ENCODE measurements at regions not wholly inside any gene's neighbourhood (a gene's known extent, or its start where the extent isn't known, plus 50 kb on each side); places are given as distances from the start of the nearest gene placed in this dataset.

DNA sequence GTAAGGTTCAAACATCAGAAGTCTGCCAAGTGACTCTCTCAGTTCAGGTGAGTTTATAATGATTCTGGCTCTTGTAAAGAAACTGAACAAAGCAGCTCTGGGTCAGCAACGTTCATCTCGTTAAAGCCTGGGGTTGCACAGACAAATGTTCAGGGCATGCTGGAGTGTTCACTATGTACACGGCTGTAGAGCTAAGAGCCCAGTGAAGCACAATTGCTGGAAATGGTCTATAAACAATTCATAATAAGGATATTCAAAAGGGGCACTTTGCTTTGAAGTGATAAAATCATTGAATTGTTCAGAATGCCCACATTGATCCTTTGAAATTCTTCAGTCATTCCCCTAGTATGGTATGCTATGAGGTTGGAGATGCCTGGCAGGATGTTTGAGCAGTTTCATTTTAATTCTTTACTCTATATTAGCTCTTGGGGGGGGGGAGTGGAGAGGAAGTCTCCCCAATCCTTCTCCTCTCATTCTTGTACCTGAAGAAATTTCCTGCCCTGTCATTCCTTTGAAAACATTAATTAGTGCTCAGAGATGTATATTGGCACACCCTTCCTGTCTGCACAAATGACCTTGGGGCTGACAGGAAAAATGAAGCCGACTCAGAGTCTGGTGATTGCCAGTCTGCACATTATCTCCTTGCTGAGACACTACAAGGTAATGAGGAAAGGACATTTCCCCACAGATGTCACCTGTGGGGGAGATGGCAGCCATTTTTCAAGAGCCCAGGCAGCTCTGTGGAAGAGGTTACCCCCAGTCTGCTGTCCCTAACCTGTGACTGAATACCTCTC is 145.5 kb downstream of the DLEU7 start:
- DNase-seq: no peak

DNA sequence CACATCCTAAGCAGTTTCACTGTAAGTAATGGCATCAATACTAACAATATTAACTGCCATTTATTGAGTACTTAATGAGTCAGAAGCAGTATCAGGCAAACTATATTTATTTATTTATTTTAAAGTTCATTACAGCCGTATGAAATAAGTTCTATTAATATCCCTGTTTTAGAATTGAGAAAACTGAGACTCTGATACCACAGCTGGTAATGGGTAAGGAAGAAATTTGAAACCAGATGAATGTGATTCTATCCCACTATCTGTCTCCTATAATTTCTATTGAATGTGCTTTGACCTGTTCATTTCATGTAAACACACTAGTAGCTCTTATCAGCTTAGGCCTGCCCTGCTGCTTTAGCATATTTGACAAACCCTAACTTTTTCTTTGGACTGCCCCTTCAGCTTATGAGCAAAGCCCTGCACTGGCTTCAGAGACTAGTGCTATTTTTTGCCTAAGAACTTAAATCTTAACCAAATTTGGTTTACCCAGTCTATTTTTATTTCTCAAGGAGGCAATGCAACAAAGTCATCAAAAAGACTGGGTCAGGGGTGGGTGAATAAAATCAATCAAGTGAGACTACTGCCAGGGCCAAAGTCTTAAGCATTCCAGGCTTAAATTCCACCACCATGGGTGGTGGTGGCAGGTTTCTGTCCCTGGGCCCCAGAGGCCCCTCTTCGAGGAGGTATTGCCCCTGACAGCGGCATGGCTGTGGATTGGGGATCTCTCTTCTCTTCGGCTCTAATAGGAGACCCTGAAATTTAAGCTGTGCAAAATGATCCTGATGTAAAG is 143.4 kb downstream of the DLEU7 start:
- no peak for DNase-seq

DNA sequence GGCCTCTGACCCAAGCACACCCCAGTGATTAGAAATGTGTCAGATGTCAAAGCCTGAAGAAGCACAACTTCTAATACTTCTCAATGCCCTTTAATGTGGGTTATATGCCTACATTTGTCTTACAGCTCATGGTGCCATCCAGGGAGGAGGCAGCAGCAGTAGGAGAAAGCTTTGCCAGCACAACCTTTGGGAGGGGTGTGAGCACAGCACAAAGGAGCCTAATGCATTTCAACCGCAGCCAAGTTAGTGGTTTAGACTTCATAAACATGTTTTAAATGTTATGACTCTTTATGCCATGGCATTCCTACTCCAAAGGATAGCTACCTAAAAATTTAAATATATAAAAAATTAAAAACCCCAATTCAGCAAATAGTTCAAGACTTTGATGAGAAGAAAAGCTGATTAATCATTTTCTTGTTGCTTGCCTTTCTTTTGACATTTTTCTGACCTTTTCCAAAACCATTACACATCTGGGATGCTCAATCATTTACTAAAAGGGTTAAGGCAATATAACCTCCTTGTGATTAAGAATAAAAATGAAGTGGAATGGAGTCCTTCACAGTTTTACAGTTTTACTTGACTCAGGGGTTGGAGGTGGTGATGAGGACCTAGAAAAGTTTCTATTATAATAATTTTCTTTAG is 142.7 kb downstream of the DLEU7 start:
- no peak for DNase-seq

DNA sequence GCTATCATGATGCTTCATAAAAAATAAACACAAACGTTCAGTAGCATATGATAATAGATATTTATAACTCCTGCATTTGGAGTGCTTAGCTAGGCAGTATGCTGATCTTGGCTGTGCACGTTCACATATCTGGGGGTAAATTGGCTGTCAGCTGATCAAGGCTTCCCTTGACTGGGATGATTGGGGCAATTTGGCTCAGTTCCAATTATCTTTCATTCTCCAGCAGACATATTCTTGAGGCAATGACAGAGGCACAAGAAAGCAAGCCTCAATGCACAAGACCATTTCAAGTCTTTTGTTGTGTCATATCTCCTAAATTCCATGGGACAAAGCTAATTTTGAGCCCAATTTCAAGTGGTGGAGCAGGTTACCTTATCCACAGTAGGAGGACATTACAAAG is 142.0 kb downstream of the DLEU7 start:
- DNase-seq: no peak

DNA sequence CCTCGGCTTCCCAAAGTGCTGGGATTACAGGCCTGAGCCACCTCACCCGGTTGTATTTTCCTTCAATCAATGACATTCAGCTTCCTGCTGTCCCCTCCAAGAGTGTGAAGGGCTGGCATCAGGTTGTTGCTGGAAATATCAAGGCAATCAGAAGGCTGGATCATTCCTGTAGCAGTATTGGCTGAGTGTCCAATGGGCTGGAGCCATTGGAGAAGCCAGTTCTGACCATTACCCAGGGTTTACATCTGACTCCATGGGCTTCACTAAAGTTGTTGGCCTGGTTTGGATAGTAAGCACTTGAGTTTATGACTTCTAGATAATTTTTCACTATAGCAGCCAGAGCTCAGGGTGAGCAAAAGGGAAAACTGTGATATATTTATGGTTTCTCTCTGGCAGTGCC is 137.0 kb downstream of the DLEU7 start:
- DNase-seq: no peak

DNA sequence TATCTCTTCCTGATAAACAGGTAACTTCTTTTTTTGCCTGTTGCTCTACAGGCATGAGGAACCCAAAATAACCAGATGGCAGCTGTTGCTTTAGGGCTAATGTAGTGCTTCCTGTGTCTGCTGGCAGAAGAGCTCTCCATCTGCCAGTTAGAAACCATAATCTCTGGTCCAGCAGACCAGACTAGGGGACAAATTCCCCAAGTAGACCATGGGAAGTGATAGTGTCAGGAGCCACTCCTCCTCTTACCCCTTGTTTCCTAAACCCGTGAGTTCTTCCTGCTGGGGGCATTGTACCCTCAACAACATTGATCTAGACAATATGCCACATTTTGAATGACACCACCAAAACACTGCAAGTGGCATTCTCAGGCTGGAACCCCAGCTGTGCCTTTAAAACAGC is 135.9 kb downstream of the DLEU7 start:
- DNase-seq: no peak

DNA sequence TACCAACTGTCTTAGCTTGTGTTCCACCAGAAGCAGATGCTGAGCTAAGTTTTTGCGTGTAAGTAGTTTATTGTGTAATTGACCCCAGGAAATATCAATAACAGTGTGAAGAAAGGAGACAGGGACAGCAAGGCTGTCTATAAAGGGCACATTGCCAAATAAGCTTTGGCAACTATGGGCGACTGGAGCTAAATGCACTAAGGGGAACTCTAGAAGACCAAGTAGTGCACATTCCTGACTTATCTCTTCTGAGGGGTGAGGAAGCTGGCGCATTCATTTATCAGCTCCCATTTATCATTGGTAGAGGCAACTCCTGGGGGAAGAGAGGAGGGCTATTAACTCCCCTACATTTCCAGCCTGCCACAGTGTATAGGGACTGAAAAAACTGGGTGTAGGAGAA is 135.0 kb downstream of the DLEU7 start:
- DNase-seq: no peak

DNA sequence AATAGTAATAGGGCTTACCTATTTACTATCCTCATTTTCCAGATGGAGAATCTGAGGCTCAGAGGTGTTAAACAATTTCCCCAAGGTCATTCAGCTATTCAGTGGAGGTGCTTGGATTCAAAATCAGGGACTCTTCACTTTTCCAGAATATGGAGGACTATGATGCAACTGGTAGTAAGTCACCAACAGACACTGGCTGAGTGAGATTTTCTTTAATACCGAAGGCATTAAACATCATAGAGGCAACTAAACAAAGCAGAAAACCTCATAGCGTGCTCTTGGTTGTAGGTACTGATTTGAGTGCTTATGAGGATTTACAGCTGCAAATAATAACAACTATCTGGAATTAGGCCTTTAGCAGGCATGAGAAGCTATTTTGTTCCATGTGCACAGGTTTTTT is 134.4 kb downstream of the DLEU7 start:
- DNase-seq: no peak

DNA sequence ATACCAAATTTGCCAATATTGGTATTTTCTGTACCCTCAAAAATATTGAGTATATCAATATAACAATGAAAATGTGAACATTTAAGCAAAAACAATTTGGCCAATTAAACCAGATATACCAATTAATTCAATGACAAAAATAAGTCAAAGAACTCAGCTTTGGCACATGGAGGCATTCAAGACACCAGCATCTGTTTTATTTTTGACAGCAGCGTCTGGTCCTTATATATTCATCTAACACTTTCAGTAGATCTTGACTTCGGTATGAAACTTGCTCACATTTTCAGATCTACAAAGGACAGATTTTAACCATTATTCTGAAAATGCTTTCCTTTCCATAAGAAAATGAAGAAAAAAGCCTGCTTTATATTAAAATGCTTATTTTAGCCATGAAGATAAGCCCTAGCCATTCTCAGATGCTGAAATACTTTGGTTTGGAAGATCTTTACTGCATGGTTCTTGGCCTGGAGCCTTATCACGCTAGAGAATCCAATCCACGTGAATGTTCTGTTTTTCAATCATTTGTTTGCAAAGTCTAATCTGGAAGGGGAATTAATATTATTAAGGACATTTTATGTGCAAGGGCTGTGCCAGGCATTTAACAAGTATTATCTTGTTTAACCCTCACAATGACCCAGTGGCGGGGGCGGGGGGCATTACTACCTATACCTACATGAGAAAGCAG is 132.2 kb downstream of the DLEU7 start:
- no peak for DNase-seq

DNA sequence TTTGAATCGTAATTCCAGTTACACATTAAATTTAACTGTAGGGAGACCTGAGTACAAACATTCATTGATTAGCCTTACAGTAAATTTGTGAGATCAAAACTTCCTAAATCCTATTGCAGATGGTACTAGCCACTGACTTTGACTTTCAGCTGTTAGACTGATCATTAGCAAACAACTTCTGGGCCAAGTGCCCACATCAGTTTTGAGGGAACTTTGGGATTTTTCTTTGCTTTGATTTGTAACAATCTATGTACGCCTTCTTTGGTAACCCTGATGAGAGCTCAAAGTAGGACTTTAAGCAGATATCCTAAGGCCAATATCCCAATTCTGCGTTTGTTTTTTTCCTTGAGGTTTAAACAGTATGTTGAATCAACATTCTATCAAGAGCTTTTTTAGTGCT is 131.5 kb downstream of the DLEU7 start:
- DNase-seq: no peak

DNA sequence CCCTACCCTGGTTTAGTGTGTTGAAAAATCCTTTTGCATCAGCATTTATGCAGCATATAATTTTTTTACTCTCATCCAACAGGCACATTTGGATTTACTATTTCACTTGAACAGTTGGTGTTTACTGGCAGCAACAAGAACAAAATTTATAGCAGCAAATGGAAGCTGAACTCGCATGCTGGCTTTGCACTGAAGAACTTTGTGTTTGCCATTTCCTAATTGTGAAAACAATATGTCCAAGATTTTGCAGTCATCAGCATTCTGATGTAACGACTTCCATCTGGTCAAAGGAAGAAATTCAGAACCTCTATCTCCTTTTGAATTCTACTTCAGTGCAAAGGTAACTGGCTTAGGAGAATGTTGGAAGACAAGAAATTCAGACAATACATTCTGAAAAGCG is 131.0 kb downstream of the DLEU7 start:
- no peak for DNase-seq

DNA sequence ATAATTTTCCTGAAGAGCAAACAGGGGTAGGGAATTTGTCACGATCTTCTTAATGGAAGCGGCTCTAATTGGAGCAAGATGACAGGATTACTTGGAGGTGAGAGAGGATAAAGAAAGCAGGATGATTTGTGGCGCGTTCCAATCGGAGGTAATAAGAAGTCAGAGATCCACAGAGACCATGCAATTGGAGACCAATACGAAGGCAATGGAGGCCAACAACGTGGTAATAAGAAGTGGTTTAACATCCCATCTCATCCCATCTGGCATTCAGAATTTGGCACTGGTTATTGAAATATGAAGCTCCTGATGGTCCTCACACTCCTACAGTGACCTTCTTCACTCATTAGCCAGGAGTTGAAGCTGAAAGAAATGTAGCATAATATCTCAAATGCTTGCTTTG is 130.6 kb downstream of the DLEU7 start:
- DNase-seq: no peak

DNA sequence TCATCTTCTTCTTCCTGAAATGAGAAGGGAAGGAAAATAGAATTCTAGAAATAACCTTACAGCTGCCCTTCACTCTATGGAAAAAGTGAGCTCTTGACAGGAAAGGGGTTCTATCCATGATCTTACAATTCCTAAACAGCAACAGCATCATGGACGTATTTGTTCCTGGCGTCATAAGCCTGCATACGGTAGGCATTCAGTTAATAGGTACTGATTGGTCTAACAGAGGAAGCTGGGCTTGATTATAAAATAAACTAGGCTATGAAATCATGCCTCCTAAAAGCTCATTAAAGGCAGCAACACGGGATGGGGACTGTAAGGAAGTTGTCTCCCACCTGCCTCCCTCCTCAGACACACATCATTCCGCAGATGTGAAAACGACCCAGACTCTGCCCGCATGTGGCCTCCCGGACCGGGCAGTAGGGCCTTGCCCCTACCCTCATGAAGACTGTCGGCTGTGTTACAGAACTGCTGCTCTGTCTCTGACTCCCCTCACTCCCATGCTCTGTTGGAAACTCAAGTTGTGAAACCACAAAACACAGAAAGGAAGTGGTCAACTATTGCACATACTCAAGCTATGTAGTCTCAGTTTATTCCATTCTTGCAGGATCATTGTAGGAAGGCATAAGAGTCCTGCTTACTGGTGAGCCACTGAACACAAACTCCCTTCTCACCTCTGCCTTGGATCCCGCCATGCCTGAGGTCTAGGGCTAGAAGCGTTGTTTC is 129.8 kb downstream of the DLEU7 start:
- DNase-seq: no peak

DNA sequence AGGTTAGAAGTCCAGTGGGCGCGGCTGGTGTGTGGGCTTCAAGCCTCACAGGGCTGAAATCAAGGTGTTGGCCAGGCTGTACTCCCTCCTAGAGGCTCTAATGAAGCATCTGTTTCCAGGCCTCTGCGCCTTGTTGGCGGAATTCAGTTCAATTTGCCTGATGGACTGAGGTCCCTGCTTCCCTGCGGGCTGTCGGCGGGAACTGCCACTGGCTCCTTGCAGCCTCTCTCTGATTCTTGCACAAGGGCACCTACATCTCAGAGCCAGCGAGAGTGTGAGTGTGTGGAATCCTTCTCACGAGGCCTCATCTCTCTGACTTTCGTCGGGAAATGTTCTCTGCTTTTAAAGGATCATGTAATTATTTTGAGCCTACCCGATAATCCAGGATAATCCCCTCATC is 128.6 kb downstream of the DLEU7 start:
- DNase-seq: no peak

DNA sequence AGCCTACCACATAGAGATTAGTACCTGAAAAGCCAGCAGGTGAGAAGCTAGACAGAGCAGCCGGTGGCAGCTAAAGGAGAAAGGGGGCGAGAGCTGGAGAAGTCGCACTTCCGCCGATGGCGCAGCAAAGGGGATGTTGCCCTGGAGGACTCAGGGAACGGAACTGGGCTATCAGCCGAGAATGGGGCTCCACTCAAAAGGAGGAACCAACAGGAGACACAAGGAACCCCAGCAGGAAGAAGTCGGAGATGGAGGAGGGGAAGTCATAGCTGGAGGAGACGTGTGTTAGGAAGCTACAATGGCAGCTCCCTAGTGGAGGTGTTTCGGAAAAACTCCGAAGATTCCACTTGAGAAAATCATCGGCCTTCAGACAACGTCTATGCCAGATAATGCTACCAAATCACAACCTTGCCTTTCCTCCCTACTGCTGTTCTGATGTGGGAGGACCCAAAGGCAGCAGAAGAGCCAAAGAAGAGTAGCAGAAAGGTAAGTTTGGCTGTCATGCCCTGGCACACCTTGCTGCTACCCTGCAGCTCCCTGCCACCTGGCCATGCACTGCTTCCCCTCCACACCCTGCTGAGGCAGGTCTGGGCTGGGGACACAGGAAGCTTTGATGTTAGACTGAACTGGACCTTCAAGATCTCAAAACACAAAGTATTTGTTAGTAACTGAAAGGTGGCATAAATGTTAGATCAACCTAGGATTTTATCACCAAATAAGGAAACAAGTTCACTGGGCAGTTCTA is 127.9 kb downstream of the DLEU7 start:
- DNase-seq: no peak

DNA sequence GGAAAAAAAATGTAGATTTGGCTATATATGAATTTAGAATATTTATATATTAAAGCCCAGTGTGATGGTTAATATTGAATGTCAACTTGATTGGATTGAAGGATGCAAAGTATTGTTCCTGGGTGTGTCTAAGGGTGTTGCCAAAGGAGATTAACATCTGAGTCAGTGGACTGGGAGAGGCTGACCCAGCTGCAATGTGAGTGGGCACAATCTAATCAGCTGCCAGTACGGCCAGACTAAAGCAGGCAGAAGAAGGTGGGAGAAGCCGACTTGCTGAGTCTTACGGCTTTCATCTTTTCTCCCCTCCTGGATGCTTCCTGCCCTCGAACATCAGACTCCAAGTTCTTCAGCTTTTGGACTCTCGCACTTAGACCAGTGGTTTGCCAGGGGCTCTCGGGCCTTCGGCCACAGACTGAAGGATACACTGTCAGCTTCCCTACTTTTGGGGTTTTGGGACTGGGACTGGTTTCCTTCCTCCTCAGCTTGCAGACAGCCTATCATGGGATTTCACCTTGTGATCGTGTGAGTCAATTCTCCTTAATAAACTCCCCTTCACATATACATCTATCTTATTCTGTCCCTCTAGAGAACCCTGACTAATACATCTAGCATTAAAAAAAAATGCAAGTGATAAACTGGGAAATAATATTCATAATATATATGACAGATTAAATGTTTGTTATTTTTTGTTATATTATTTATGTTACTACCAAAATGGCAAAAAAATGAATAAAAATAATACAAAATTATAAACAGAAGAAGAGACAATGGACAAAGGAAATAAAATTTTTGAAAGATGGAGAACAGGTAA is 122.4 kb downstream of the DLEU7 start:
- DNase-seq: no peak

DNA sequence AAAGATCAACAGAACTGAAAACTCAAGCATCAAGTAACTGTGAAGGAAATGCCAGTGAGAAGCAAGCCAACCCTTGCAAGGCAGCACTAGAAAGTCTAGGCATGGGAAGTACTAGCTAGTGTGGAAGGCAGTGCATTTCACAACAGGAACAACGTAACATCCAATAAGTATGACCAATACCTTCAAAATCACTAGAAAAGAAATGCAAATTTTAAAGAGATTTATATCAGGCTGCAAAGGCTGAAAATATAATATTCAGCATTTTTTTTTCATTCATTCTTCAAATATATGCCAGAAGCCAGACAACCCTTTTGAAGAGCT is 121.9 kb downstream of the DLEU7 start:
- no peak for DNase-seq

DNA sequence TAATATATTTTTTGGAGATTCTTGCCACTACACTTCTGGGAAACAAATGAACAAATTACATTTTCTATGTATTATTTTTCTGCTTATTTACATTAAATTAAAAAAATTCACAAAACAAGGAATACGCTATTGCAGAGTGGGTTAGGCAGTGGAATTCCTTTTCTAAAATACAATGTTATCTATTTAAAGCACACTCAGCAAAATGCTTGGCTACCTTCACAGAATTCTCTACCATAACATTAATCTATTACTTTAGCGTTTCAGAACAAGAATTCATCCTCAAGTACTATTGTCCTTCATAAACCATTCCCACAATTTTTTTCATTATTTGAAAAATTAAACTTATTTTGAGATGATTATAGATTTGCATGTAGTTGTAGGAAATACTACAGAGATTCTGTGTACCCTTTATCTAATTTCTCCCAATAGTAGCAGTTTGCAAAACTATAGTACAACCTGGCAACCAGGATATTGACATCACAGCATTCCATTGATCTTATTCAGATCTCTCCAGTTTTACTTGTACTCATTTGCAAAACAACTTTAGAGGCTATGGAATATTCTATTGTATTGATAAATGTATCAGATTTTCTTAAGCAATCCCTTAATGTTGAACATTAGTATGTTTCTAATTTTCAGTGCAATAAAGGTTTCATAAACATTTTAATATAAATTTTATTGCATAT is 120.9 kb downstream of the DLEU7 start:
- no peak for DNase-seq

DNA sequence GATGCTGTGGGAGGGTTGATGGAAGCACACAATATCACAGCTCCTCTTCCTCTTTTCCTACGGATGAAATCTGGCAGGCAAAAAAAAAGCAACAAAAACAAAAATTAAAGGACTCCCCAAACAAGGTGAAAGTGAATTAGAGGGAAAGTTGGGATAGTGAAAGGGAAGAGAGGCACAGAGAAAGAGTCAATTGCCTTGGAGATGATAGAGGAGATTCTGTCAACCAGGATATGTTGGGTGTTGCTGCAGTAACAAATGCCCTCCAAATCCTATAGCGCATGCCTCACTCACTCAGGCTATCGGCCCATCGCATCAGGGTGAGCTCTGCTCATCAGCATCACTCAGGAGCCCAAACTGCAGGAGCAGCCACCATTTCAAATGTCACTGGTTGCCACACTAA is 119.1 kb downstream of the DLEU7 start:
- DNase-seq: no peak

DNA sequence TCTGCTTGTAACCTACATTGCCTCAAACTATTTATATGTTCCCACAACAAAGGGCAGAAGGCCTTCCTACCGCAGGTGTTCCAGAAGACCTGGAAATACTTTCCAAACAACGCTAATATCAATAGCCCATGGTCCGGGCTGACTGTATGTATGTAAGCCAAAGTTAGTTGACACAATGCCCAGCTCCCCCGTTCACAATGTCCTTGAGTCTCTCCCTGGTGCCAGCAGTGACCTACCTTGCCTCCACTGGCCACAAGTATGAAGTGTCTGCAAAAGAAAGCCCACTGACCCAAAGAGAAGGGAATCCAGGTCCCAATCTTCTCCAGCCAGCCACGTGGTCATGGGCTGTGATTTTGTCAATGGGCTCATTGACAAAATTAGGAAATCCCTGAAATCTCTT is 118.6 kb downstream of the DLEU7 start:
- no peak for DNase-seq

DNA sequence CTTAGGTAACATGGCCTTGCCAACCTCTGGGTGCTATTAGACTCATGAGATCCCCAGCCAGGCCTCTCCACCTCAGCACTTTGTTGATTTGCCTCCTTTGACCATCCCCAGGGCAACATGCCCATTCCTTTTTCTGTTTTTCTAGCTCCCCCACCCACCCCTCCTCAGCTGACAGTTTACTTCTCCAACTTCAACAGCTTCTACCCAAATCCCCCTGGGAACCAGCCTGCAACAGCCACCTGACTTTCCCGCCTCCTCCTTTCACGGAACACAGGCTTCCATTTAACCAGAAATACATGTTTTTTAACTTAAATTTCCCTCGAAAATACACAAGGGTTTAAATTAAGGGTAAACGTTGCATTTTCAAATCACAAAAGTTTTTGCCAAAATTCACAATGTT is 117.3 kb downstream of the DLEU7 start:
- DNase-seq: no peak

Data from NCI-H1417 treated with DMSO at 0.1 percent for 48 hours (cell line).